B cell (primary cell): ENCODE measurements at regions not wholly inside any gene's neighbourhood (a gene's known extent, or its start where the extent isn't known, plus 50 kb on each side); places are given as distances from the start of the nearest gene placed in this dataset.

ENCODE experiments used
- ATAC-seq: fragments of 200-7000 bp; cut with Tn5 transposase; one replicate; pipeline ENCODE4 v1.10.0; 2021; ENCODE audit warnings: low read depth, mild to moderate bottlenecking, moderate number of reproducible peaks, moderate library complexity
- CTCF ChIA-PET: fragments of 350-600 bp; sonication (Branson Sonifier 250); formaldehyde crosslinking; loops from one replicate; lab custom pipeline; 2021; ENCODE audit warnings: antibody characterized with exemption, inconsistent platforms; lab: Charles Lee
- POLR2A ChIA-PET: fragments of 350-600 bp; sonication (Branson Sonifier 250); formaldehyde crosslinking; loops from one replicate; lab custom pipeline; 2021; ENCODE audit warnings: antibody characterized with exemption; lab: Charles Lee
- DNase-seq: peaks from one replicate; pipeline ENCODE4 v3.0.0; 2013
- H2AFZ ChIP-seq: 2 replicates; pipeline ENCODE4 v1.6.1; 2012; ENCODE audit warnings: mild to moderate bottlenecking, low read depth, low read length; ENCODE audit not compliant: insufficient read depth, poor library complexity, severe bottlenecking
- H3K27ac ChIP-seq, 2 donors: 1 replicate in 1 of 2; 2 replicates in 1 of 2; pipeline ENCODE4 v1.5.1; 2012 to 2013; ENCODE audit warnings: low read length in 2 of 2, mild to moderate bottlenecking in 2 of 2, moderate library complexity in 1 of 2
- H3K27me3 ChIP-seq, 4 experiments: fragments of 200-600 bp in 1 of 4; sonication (generic) in 1 of 4; replicated peaks in 1 of 4; 1 replicate in 2 of 4; 2 replicates in 2 of 4; pipeline versions ENCODE4 v1.6.1 to v1.7.0; 2013 to 2016; ENCODE audit warnings: low read length in 3 of 4, mild to moderate bottlenecking in 2 of 4, mixed read lengths in 1 of 4, moderate library complexity in 1 of 4; ENCODE audit not compliant: insufficient read depth in 4 of 4, control insufficient read depth in 3 of 4; ENCODE audit errors: control extremely low read depth in 1 of 4
- H3K36me3 ChIP-seq, 2 experiments: replicated peaks in 1 of 2; 1 replicate in 1 of 2; 2 replicates in 1 of 2; pipeline versions ENCODE4 v1.6.1 to v1.7.1; 2013; ENCODE audit warnings: low read length in 1 of 2; ENCODE audit not compliant: insufficient read depth in 2 of 2, control insufficient read depth in 1 of 2; ENCODE audit errors: control extremely low read depth in 1 of 2, extremely low read depth in 1 of 2
- H3K4me1 ChIP-seq, 2 donors: fragments of 200-600 bp in 1 of 2; sonication (generic) in 1 of 2; 1 replicate in 1 of 2; 2 replicates in 1 of 2; pipeline versions ENCODE4 v1.5.1 to v1.6.1; 2013 to 2017; ENCODE audit warnings: low read length in 2 of 2; ENCODE audit not compliant: control insufficient read depth in 2 of 2, insufficient read depth in 2 of 2
- H3K4me2 ChIP-seq: replicated peaks from 2 replicates; pipeline ENCODE3; 2012; ENCODE audit warnings: mild to moderate bottlenecking, low read depth, low read length; ENCODE audit not compliant: poor library complexity, severe bottlenecking
- H3K4me3 ChIP-seq, 5 experiments: fragments of 200-600 bp in 1 of 5; sonication (generic) in 1 of 5; 1 replicate in 3 of 5; 2 replicates in 2 of 5; pipeline versions ENCODE4 v1.5.1 to v1.7.0; 2011 to 2016; ENCODE audit warnings: low read length in 4 of 5, mild to moderate bottlenecking in 4 of 5, low read depth in 2 of 5, control low read depth in 1 of 5, moderate library complexity in 1 of 5; ENCODE audit not compliant: insufficient read depth in 1 of 5; ENCODE audit errors: control extremely low read depth in 1 of 5, extremely low read depth in 1 of 5
- H3K79me2 ChIP-seq: fragments of 200-600 bp; sonication (generic); one replicate; pipeline ENCODE4 v1.6.0; 2016; ENCODE audit warnings: low read length; ENCODE audit not compliant: control insufficient read depth, insufficient read depth
- H3K9ac ChIP-seq: fragments of 200-600 bp; sonication (generic); 2 replicates; pipeline ENCODE4 v1.6.1; 2017; ENCODE audit warnings: mild to moderate bottlenecking, low read length, moderate library complexity
- H3K9me3 ChIP-seq, 3 donors: one replicate each; pipeline versions ENCODE4 v1.6.1 to v1.7.1; 2013; ENCODE audit warnings: low read length in 2 of 3; ENCODE audit not compliant: control insufficient read depth in 2 of 3, insufficient read depth in 1 of 3; ENCODE audit errors: control extremely low read depth in 1 of 3
- H4K20me1 ChIP-seq: 2 replicates; pipeline ENCODE4 v1.6.0; 2012; ENCODE audit warnings: mild to moderate bottlenecking, low read length; ENCODE audit not compliant: insufficient read depth, control insufficient read depth, poor library complexity, severe bottlenecking
- H3K27ac Mint-ChIP-seq: one replicate; pipeline ENCODE4 v1.8.0; 2021; ENCODE audit warnings: mixed read lengths
- H3K27me3 Mint-ChIP-seq: one replicate; pipeline ENCODE4 v1.8.0; 2021; ENCODE audit warnings: mixed read lengths
- H3K4me1 Mint-ChIP-seq: one replicate; pipeline ENCODE4 v1.8.0; 2021; ENCODE audit warnings: mixed read lengths
- H3K4me3 Mint-ChIP-seq: one replicate; pipeline ENCODE4 v1.8.0; 2021; ENCODE audit warnings: mixed read lengths
- H3K9me3 Mint-ChIP-seq: one replicate; pipeline ENCODE4 v1.8.0; 2022; ENCODE audit warnings: mixed read lengths; ENCODE audit not compliant: insufficient read depth
- CTCF ChIP-seq: fragments of 200-600 bp; IDR thresholded peaks from one replicate; pipeline ENCODE4 v1.8.0; 2022; ENCODE audit warnings: antibody characterized with exemption, mild to moderate bottlenecking
- EZH2 ChIP-seq: IDR thresholded peaks from 2 replicates; pipeline ENCODE4 v1.6.1; 2012; ENCODE audit warnings: borderline replicate concordance, low read depth, mild to moderate bottlenecking, moderate library complexity, low read length; ENCODE audit not compliant: insufficient read depth, poor library complexity, severe bottlenecking
- WGBS: methylation state at CpG from one replicate; pipeline ENCODE4 v1.1.5; 2013; ENCODE audit warnings: missing lambda C conversion rate; ENCODE audit not compliant: insufficient coverage; 5-methylcytosine and 5-hydroxymethylcytosine counted together
- intact Hi-C: fragments of 100-400 bp; cut with micrococcal nuclease; formaldehyde crosslinking; loops from one replicate; pipeline ENCODE4 v1.10.0; 2022

- H3K4me1 Mint-ChIP-seq, result no peaks in the 10 kb centered on the region
- DNase-seq, result no peak
- H3K27me3 ChIP-seq, result no peaks in the 10 kb centered on the region
- intact Hi-C loops, result no loop called here
- H3K9ac ChIP-seq, result no peak overlapping the region
- H3K36me3 ChIP-seq, result no peaks in the 10 kb centered on the region
- no peak overlapping the region for H3K27ac Mint-ChIP-seq
- H3K9me3 ChIP-seq, result peaks cover 0 to 4% (median 0%) of the 10 kb centered on the region in 3 donors
- no peaks in the 10 kb centered on the region for H3K9me3 Mint-ChIP-seq
- no peaks in the 10 kb centered on the region for H4K20me1 ChIP-seq
- no peak for ATAC-seq
- H3K4me1 ChIP-seq, result no peaks in the 10 kb centered on the region
- CTCF ChIA-PET, result interaction anchor here (0.6 kb wide), 1 partner anchor 30 kb away, joined by 3 read pairs; no protein-coding TSS in a partner anchor
- H3K27me3 Mint-ChIP-seq, result no peaks in the 10 kb centered on the region
- no peak overlapping the region for H2AFZ ChIP-seq
- no peak overlapping the region for H3K4me3 ChIP-seq
- no peak for TF ChIP-seq CTCF
- no peak for TF ChIP-seq EZH2
- no peak overlapping the region for H3K4me2 ChIP-seq
- POLR2A ChIA-PET, result no interaction called here
- H3K27ac ChIP-seq, result no peak overlapping the region
- H3K79me2 ChIP-seq, result no peaks in the 10 kb centered on the region
- no peak overlapping the region for H3K4me3 Mint-ChIP-seq
- WGBS, result 80% methylated on average over 1 of the region's 3 CpGs
Measured at GRCh38 chr14:98186140-98186539, 1085.9 kb downstream of the BCL11B start.

- no peaks in the 10 kb centered on the region for H4K20me1 ChIP-seq
- no peak overlapping the region for H3K4me3 Mint-ChIP-seq
- no peak for DNase-seq
- H3K4me1 Mint-ChIP-seq, result no peaks in the 10 kb centered on the region
- no peaks in the 10 kb centered on the region for H3K9me3 Mint-ChIP-seq
- intact Hi-C loops, result no loop called here
- H3K4me1 ChIP-seq, result no peaks in the 10 kb centered on the region
- no peaks in the 10 kb centered on the region for H3K27me3 ChIP-seq
- TF ChIP-seq EZH2 (no peak), CTCF (no peak)
- H3K27me3 Mint-ChIP-seq, result no peaks in the 10 kb centered on the region
- no peak overlapping the region for H3K4me2 ChIP-seq
- ChIA-PET CTCF (no interaction called here), POLR2A (no interaction called here)
- H2AFZ ChIP-seq, result no peak overlapping the region
- H3K27ac ChIP-seq, result no peak overlapping the region
- peaks cover 0 to 4% (median 0%) of the 10 kb centered on the region in 3 donors for H3K9me3 ChIP-seq
- no peak overlapping the region for H3K9ac ChIP-seq
- ATAC-seq, result no peak
- H3K36me3 ChIP-seq, result no peaks in the 10 kb centered on the region
- H3K27ac Mint-ChIP-seq, result no peak overlapping the region
- no peak overlapping the region for H3K4me3 ChIP-seq
- 100% methylated on average over 1 of the region's 2 CpGs for whole genome bisulfite sequencing
- H3K79me2 ChIP-seq, result no peaks in the 10 kb centered on the region
Measured at GRCh38 chr14:98187281-98187680, 1084.7 kb downstream of the BCL11B start.
